ENCODE measurements at regions not wholly inside any gene's neighbourhood (a gene's known extent, or its start where the extent isn't known, plus 50 kb on each side); places are given as distances from the start of the nearest gene placed in this dataset.

GRCh38 chr7:68482800-68483199, 1115.5 kb upstream of the AUTS2 start:
- no peak overlapping the region for H3K4me3 ChIP-seq (ENCODE audit: low read depth, low read length, poor library complexity, severe bottlenecking)
- TF ChIP-seq EZH2 (IDR thresholded peaks at IDR 0.05; ENCODE audit: borderline replicate concordance, low read depth, low read length, poor library complexity, severe bottlenecking) = no peak
- TF ChIP-seq CTCF (conservative IDR thresholded peaks at IDR 0.05; ENCODE audit: low read depth, low read length) = no peak
- no peaks in the 10 kb centered on the region for H3K9me3 ChIP-seq (ENCODE audit: low read depth, low read length, poor library complexity, severe bottlenecking)
- no TSS peak for BruUV-seq (replicated peaks)
- H3K27me3 ChIP-seq (replicated peaks; ENCODE audit: insufficient read depth, low read depth, low read length, poor library complexity) = no peaks in the 10 kb centered on the region
- no peak overlapping the region for H3K27ac ChIP-seq (ENCODE audit: low read depth, low read length, poor library complexity, severe bottlenecking)
- no peaks in the 10 kb centered on the region for H3K4me1 ChIP-seq (ENCODE audit: insufficient read depth, low read length, poor library complexity, severe bottlenecking)
- H3K36me3 ChIP-seq (ENCODE audit: insufficient read depth, low read length, poor library complexity, severe bottlenecking) = no peaks in the 10 kb centered on the region
- CTCF ChIA-PET = interaction anchor here (0.6 kb wide), 1 partner anchor 159 kb away, joined by 3 read pairs; no protein-coding TSS in a partner anchor
- intact Hi-C loops (cut with micrococcal nuclease; ENCODE audit: unreplicated experiment) = no loop called here
- POLR2A ChIA-PET (ENCODE audit: low non-redundant PET) = no interaction called here
- no peak for DNase-seq (ENCODE audit: low spot score)

- ChIA-PET CTCF (no interaction called here), POLR2A (ENCODE audit: low non-redundant PET) (no interaction called here)
- intact Hi-C loops (cut with micrococcal nuclease; ENCODE audit: unreplicated experiment) = no loop called here
- no peaks in the 10 kb centered on the region for H3K36me3 ChIP-seq (ENCODE audit: insufficient read depth, low read length, poor library complexity, severe bottlenecking)
- no peaks in the 10 kb centered on the region for H3K9me3 ChIP-seq (ENCODE audit: low read depth, low read length, poor library complexity, severe bottlenecking)
- no peak overlapping the region for H3K4me3 ChIP-seq (ENCODE audit: low read depth, low read length, poor library complexity, severe bottlenecking)
- H3K4me1 ChIP-seq (ENCODE audit: insufficient read depth, low read length, poor library complexity, severe bottlenecking) = no peaks in the 10 kb centered on the region
- no TSS peak for BruUV-seq (replicated peaks)
- DNase-seq (ENCODE audit: low spot score) = no peak
- H3K27ac ChIP-seq (ENCODE audit: low read depth, low read length, poor library complexity, severe bottlenecking) = no peak overlapping the region
- H3K27me3 ChIP-seq (replicated peaks; ENCODE audit: insufficient read depth, low read depth, low read length, poor library complexity) = no peaks in the 10 kb centered on the region
- TF ChIP-seq EZH2 (IDR thresholded peaks at IDR 0.05; ENCODE audit: borderline replicate concordance, low read depth, low read length, poor library complexity, severe bottlenecking) (no peak), CTCF (conservative IDR thresholded peaks at IDR 0.05; ENCODE audit: low read depth, low read length) (no peak)
These were observed 1113.5 kb upstream of the AUTS2 start for GRCh38 chr7:68484731-68485130.

- Histone ChIP-seq H3K4me1 (ENCODE audit: insufficient read depth, low read length, poor library complexity, severe bottlenecking) (no peaks in the 10 kb centered on the region), H3K27me3 (replicated peaks; ENCODE audit: insufficient read depth, low read depth, low read length, poor library complexity) (no peaks in the 10 kb centered on the region), H3K9me3 (ENCODE audit: low read depth, low read length, poor library complexity, severe bottlenecking) (no peaks in the 10 kb centered on the region), H3K27ac (ENCODE audit: low read depth, low read length, poor library complexity, severe bottlenecking) (no peak overlapping the region), H3K36me3 (ENCODE audit: insufficient read depth, low read length, poor library complexity, severe bottlenecking) (no peaks in the 10 kb centered on the region), H3K4me3 (ENCODE audit: low read depth, low read length, poor library complexity, severe bottlenecking) (no peak overlapping the region)
- no TSS peak for BruUV-seq (replicated peaks)
- intact Hi-C loops (cut with micrococcal nuclease; ENCODE audit: unreplicated experiment) = no loop called here
- DNase-seq (ENCODE audit: low spot score) = no peak
- TF ChIP-seq EZH2 (IDR thresholded peaks at IDR 0.05; ENCODE audit: borderline replicate concordance, low read depth, low read length, poor library complexity, severe bottlenecking) (no peak), CTCF (conservative IDR thresholded peaks at IDR 0.05; ENCODE audit: low read depth, low read length) (no peak)
- CTCF ChIA-PET = no interaction called here
- POLR2A ChIA-PET (ENCODE audit: low non-redundant PET) = no interaction called here
These were observed 1112.9 kb upstream of the AUTS2 start for GRCh38 chr7:68485253-68485917.

All from A673 (cell line).